MM.1S (cell line): ENCODE measurements at regions not wholly inside any gene's neighbourhood (a gene's known extent, or its start where the extent isn't known, plus 50 kb on each side); places are given as distances from the start of the nearest gene placed in this dataset.

ENCODE experiments used
- DNase-seq: peaks from one replicate; pipeline ENCODE4 v3.0.0-alpha.2; 2015
- H2AFZ ChIP-seq: fragments of 300-600 bp; sonication (generic); 2 replicates; pipeline ENCODE4 v1.6.0; 2016; ENCODE audit warnings: antibody characterized with exemption, low read length
- H3F3A ChIP-seq: fragments of 300-600 bp; sonication (generic); 2 replicates; pipeline ENCODE4 v1.6.1; 2016; ENCODE audit warnings: mild to moderate bottlenecking, antibody characterized with exemption, low read length, moderate library complexity, mixed read lengths; ENCODE audit not compliant: insufficient read depth
- H3K27ac ChIP-seq: fragments of 300-600 bp; sonication (generic); 2 replicates; pipeline ENCODE4 v1.5.1; 2016; ENCODE audit warnings: mild to moderate bottlenecking, low read length
- H3K27me3 ChIP-seq: fragments of 300-600 bp; sonication (generic); replicated peaks from 2 replicates; pipeline ENCODE4 v1.6.0; 2016; ENCODE audit warnings: low read length; ENCODE audit not compliant: insufficient read depth
- H3K36me3 ChIP-seq: fragments of 300-600 bp; sonication (generic); replicated peaks from 2 replicates; pipeline ENCODE4 v1.6.1; 2016; ENCODE audit warnings: mild to moderate bottlenecking, low read length, mixed read lengths; ENCODE audit not compliant: insufficient read depth
- H3K4me1 ChIP-seq: fragments of 300-600 bp; sonication (generic); 2 replicates; pipeline ENCODE4 v1.6.1; 2016; ENCODE audit warnings: low read length, mixed read lengths
- H3K4me2 ChIP-seq: fragments of 300-600 bp; sonication (generic); 2 replicates; pipeline ENCODE4 v1.6.0; 2016; ENCODE audit warnings: low read depth, low read length
- H3K4me3 ChIP-seq: fragments of 300-600 bp; sonication (generic); 2 replicates; pipeline ENCODE4 v1.5.1; 2016; ENCODE audit warnings: low read length, mixed read lengths
- H3K79me2 ChIP-seq: fragments of 300-600 bp; sonication (generic); 2 replicates; pipeline ENCODE4 v1.6.1; 2016; ENCODE audit warnings: mixed run types, low read length, mixed read lengths
- H3K9ac ChIP-seq: fragments of 300-600 bp; sonication (generic); 2 replicates; pipeline ENCODE4 v1.6.1; 2016; ENCODE audit warnings: low read length, mixed read lengths
- H3K9me2 ChIP-seq: fragments of 300-600 bp; sonication (generic); replicated peaks from 2 replicates; pipeline ENCODE4 v1.6.1; 2016; ENCODE audit warnings: mild to moderate bottlenecking, low read length, mixed read lengths; ENCODE audit not compliant: insufficient read depth
- H3K9me3 ChIP-seq: fragments of 300-600 bp; sonication (generic); replicated peaks from 2 replicates; pipeline ENCODE4 v1.6.1; 2016; ENCODE audit warnings: mild to moderate bottlenecking, low read length, mixed read lengths; ENCODE audit not compliant: insufficient read depth
- H4K20me1 ChIP-seq: fragments of 300-600 bp; sonication (generic); 2 replicates; pipeline ENCODE4 v1.6.1; 2016; ENCODE audit warnings: mild to moderate bottlenecking, low read length, moderate library complexity, mixed read lengths; ENCODE audit not compliant: insufficient read depth
- CTCF ChIP-seq: fragments of 300-600 bp; sonication (generic); IDR thresholded peaks from 2 replicates; pipeline ENCODE4 v1.5.1; 2016; ENCODE audit warnings: antibody characterized with exemption, low read length, mixed read lengths
- EZH2 ChIP-seq: fragments of 300-600 bp; sonication (generic); optimal IDR thresholded peaks from 2 replicates; pipeline ENCODE3; 2017; ENCODE audit warnings: low read depth, mild to moderate bottlenecking, antibody characterized with exemption, low read length, mixed read lengths
- EZH2phosphoT487 ChIP-seq: fragments of 300-600 bp; sonication (generic); IDR thresholded peaks from 2 replicates; pipeline ENCODE4 v1.6.1; 2018; ENCODE audit warnings: antibody characterized with exemption, low read length

GRCh38 chr6:15841937-15842726 is 179.3 kb upstream of the DTNBP1 start:
- DNase-seq = no peak
- Histone ChIP-seq H3K4me1 (peaks cover 24% of the 10 kb centered on the region), H3K9me3 (no peaks in the 10 kb centered on the region), H3K27me3 (no peaks in the 10 kb centered on the region), H3K9me2 (no peaks in the 10 kb centered on the region), H3K4me3 (no peak overlapping the region), H3K79me2 (no peaks in the 10 kb centered on the region), H3K27ac (no peak overlapping the region), H3F3A (0 out of 2 replicates have a peak, but pooled peaks cover 3% of the 10 kb centered on the region), H3K36me3 (no peaks in the 10 kb centered on the region), H2AFZ (no peak overlapping the region), H3K9ac (no peak overlapping the region), H3K4me2 (no peak overlapping the region), H4K20me1 (no peaks in the 10 kb centered on the region)
- TF ChIP-seq CTCF (no peak), EZH2phosphoT487 (no peak), EZH2 (no peak)

GRCh38 chr6:15839969-15840541 is 177.2 kb upstream of the DTNBP1 start:
- Histone ChIP-seq H3K9me2 (no peaks in the 10 kb centered on the region), H3K36me3 (no peaks in the 10 kb centered on the region), H4K20me1 (no peaks in the 10 kb centered on the region), H2AFZ (no peak overlapping the region), H3K4me1 (peaks cover 16% of the 10 kb centered on the region), H3K27me3 (no peaks in the 10 kb centered on the region), H3K9me3 (no peaks in the 10 kb centered on the region), H3K9ac (no peak overlapping the region), H3K27ac (no peak overlapping the region), H3K4me3 (no peak overlapping the region), H3K79me2 (no peaks in the 10 kb centered on the region), H3F3A (0 out of 2 replicates have a peak, but pooled peaks cover 3% of the 10 kb centered on the region), H3K4me2 (no peak overlapping the region)
- TF ChIP-seq EZH2 = no peak
- TF ChIP-seq CTCF = no peak
- no peak for TF ChIP-seq EZH2phosphoT487
- no peak for DNase-seq

GRCh38 chr6:15837205-15837604 is 174.4 kb upstream of the DTNBP1 start:
- Histone ChIP-seq H3F3A (no peaks in the 10 kb centered on the region), H3K9me3 (no peaks in the 10 kb centered on the region), H3K36me3 (no peaks in the 10 kb centered on the region), H3K4me1 (no peaks in the 10 kb centered on the region), H3K9ac (no peak overlapping the region), H3K79me2 (no peaks in the 10 kb centered on the region), H3K4me2 (no peak overlapping the region), H3K4me3 (no peak overlapping the region), H3K27ac (no peak overlapping the region), H4K20me1 (no peaks in the 10 kb centered on the region), H3K27me3 (no peaks in the 10 kb centered on the region), H2AFZ (no peak overlapping the region), H3K9me2 (no peaks in the 10 kb centered on the region)
- TF ChIP-seq CTCF (no peak), EZH2 (no peak), EZH2phosphoT487 (no peak)
- DNase-seq = no peak
